H1 (cell line): ENCODE measurements at regions not wholly inside any gene's neighbourhood (a gene's known extent, or its start where the extent isn't known, plus 50 kb on each side); places are given as distances from the start of the nearest gene placed in this dataset.

Experiments
- CTCF ChIA-PET: fragments of 300-600 bp; sonication (Branson Sonifier 250); formaldehyde crosslinking; loops from one replicate; lab custom pipeline; 2021; ENCODE audit not compliant: partially characterized antibody; lab: Charles Lee
- POLR2A ChIA-PET: fragments of 300-600 bp; sonication (Branson Sonifier 250); formaldehyde crosslinking; loops from one replicate; lab custom pipeline; 2021; ENCODE audit warnings: inconsistent platforms; ENCODE audit not compliant: partially characterized antibody; lab: Charles Lee
- DNase-seq, 2 experiments: peaks; one replicate each; pipeline versions ENCODE4 v3.0.0 to v3.0.0-alpha.2; 2010 to 2022; ENCODE audit warnings: low spot score in 2 of 2, low read depth in 1 of 2, mixed read lengths in 1 of 2
- FAIRE-seq: peaks from 2 replicates; lab custom pipeline; 2011; peaks lifted over from hg19 to GRCh38; lab: Jason Lieb, UNC
- H2AFZ ChIP-seq: 2 replicates; pipeline ENCODE4 v1.8.1; 2012; ENCODE audit warnings: low read length, inconsistent platforms
- H2AK5ac ChIP-seq: 2 replicates; pipeline ENCODE4 v1.6.1; 2013; ENCODE audit warnings: low read depth, low read length
- H2BK120ac ChIP-seq: replicated peaks from 2 replicates; pipeline ENCODE3; 2013; ENCODE audit warnings: low read depth, low read length, inconsistent platforms
- H2BK12ac ChIP-seq: 2 replicates; pipeline ENCODE4 v1.6.1; 2013; ENCODE audit warnings: low read depth, low read length
- H2BK15ac ChIP-seq: 2 replicates; pipeline ENCODE4 v1.6.1; 2013; ENCODE audit warnings: low read length
- H2BK20ac ChIP-seq: 2 replicates; pipeline ENCODE4 v1.6.1; 2013; ENCODE audit warnings: low read length
- H2BK5ac ChIP-seq: 2 replicates; pipeline ENCODE4 v1.6.1; 2013; ENCODE audit warnings: low read depth, low read length
- H3K14ac ChIP-seq: 2 replicates; pipeline ENCODE4 v1.6.1; 2013; ENCODE audit warnings: inconsistent platforms; ENCODE audit not compliant: insufficient read length
- H3K18ac ChIP-seq: 2 replicates; pipeline ENCODE4 v1.6.1; 2013; ENCODE audit warnings: low read length; ENCODE audit errors: extremely low read depth
- H3K23ac ChIP-seq: 2 replicates; pipeline ENCODE4 v1.6.1; 2013; ENCODE audit warnings: inconsistent platforms; ENCODE audit not compliant: insufficient read length
- H3K23me2 ChIP-seq: 2 replicates; pipeline ENCODE4 v1.6.1; 2013; ENCODE audit warnings: low read depth, low read length
- H3K27ac ChIP-seq: 2 replicates; pipeline ENCODE4 v1.6.1; 2011; ENCODE audit warnings: low read depth, low read length, inconsistent platforms
- H3K27me3 ChIP-seq, 4 experiments: replicated peaks in 1 of 4; 1 replicate in 1 of 4; 2 replicates in 3 of 4; pipeline versions ENCODE4 v1.6.1 to v1.8.1; 2011 to 2013; ENCODE audit warnings: low read length in 3 of 4, mild to moderate bottlenecking in 3 of 4, inconsistent platforms in 2 of 4, mixed read lengths in 2 of 4, moderate library complexity in 1 of 4; ENCODE audit not compliant: control insufficient read depth in 3 of 4, insufficient read depth in 3 of 4; ENCODE audit errors: extremely low read depth in 1 of 4
- H3K36me3 ChIP-seq, 4 experiments: 2 replicates each; pipeline versions ENCODE4 v1.6.1 to v1.8.1; 2011 to 2013; ENCODE audit warnings: mild to moderate bottlenecking in 4 of 4, low read length in 3 of 4, moderate library complexity in 2 of 4, control low read depth in 1 of 4, inconsistent platforms in 1 of 4; ENCODE audit not compliant: insufficient read depth in 4 of 4, control insufficient read depth in 2 of 4
- H3K4ac ChIP-seq: replicated peaks from 2 replicates; pipeline ENCODE3; 2013; ENCODE audit warnings: low read length, low read depth, mixed read lengths, inconsistent platforms; ENCODE audit not compliant: insufficient read length
- H3K4me1 ChIP-seq, 4 experiments: replicated peaks in 1 of 4; 1 replicate in 1 of 4; 2 replicates in 3 of 4; pipeline versions ENCODE4 v1.6.1 to v1.8.1; 2011 to 2013; ENCODE audit warnings: low read length in 3 of 4, inconsistent platforms in 2 of 4, mixed read lengths in 1 of 4; ENCODE audit not compliant: insufficient read depth in 4 of 4, control insufficient read depth in 3 of 4
- H3K4me2 ChIP-seq, 2 experiments: 2 replicates each; pipeline versions ENCODE4 v1.6.1 to v1.8.1; 2011 to 2013; ENCODE audit warnings: low read depth in 2 of 2, low read length in 2 of 2, control low read depth in 1 of 2, inconsistent platforms in 1 of 2, mild to moderate bottlenecking in 1 of 2; ENCODE audit not compliant: insufficient read depth in 1 of 2
- H3K4me3 ChIP-seq, 4 experiments: fragments of 200-600, 300-600 bp in 1 of 4; sonication (generic), shearing (Covaris generic), sonication (Bioruptor Twin) in 1 of 4; 2 replicates each; pipeline versions ENCODE4 v1.5.1 to v1.8.1; 2011 to 2016; ENCODE audit warnings: low read length in 4 of 4, low read depth in 3 of 4, control low read depth in 2 of 4, inconsistent platforms in 2 of 4, mild to moderate bottlenecking in 2 of 4, mixed read lengths in 1 of 4, moderate library complexity in 1 of 4; ENCODE audit not compliant: insufficient read depth in 2 of 4; ENCODE audit errors: extremely low read depth in 1 of 4
- H3K56ac ChIP-seq: replicated peaks from 2 replicates; pipeline ENCODE3; 2013; ENCODE audit warnings: low read depth, mild to moderate bottlenecking, mixed read lengths, low read length, inconsistent platforms; ENCODE audit not compliant: insufficient read length
- H3K79me1 ChIP-seq: 2 replicates; pipeline ENCODE4 v1.6.1; 2013; ENCODE audit warnings: low read depth, low read length, control low read depth
- H3K79me2 ChIP-seq, 2 experiments: 2 replicates each; pipeline versions ENCODE4 v1.6.1 to v1.8.1; 2012 to 2013; ENCODE audit warnings: low read length in 2 of 2, mild to moderate bottlenecking in 2 of 2, inconsistent platforms in 1 of 2; ENCODE audit not compliant: insufficient read depth in 2 of 2, control insufficient read depth in 1 of 2
- H3K9ac ChIP-seq, 4 experiments: replicated peaks in 1 of 4; 1 replicate in 1 of 4; 2 replicates in 3 of 4; pipeline versions ENCODE4 v1.6.1 to v1.8.1; 2011 to 2013; ENCODE audit warnings: low read depth in 3 of 4, low read length in 3 of 4, control low read depth in 2 of 4, mild to moderate bottlenecking in 2 of 4, moderate library complexity in 2 of 4, inconsistent platforms in 1 of 4; ENCODE audit errors: extremely low read depth in 1 of 4
- H3K9me3 ChIP-seq, 2 experiments: 2 replicates each; pipeline versions ENCODE4 v1.6.1 to v1.8.1; 2012 to 2013; ENCODE audit warnings: mild to moderate bottlenecking in 2 of 2, moderate library complexity in 2 of 2, control low read depth in 1 of 2, inconsistent platforms in 1 of 2, low read depth in 1 of 2, low read length in 1 of 2, mixed read lengths in 1 of 2; ENCODE audit not compliant: insufficient read depth in 2 of 2
- H4K20me1 ChIP-seq, 2 experiments: replicated peaks in 1 of 2; 2 replicates each; pipeline versions ENCODE3 to v1.8.1; 2011 to 2013; ENCODE audit warnings: inconsistent platforms in 2 of 2, low read length in 2 of 2, mild to moderate bottlenecking in 1 of 2; ENCODE audit not compliant: insufficient read depth in 2 of 2, control insufficient read depth in 1 of 2
- H4K5ac ChIP-seq: 2 replicates; pipeline ENCODE4 v1.6.1; 2013; ENCODE audit warnings: low read length, low read depth, mixed read lengths, inconsistent platforms; ENCODE audit not compliant: insufficient read length
- H4K8ac ChIP-seq: 2 replicates; pipeline ENCODE4 v1.8.0; 2013; ENCODE audit warnings: mild to moderate bottlenecking, moderate library complexity, low read length, inconsistent platforms; ENCODE audit not compliant: insufficient read depth; ENCODE audit errors: extremely low read depth
- H4K91ac ChIP-seq: replicated peaks from 2 replicates; pipeline ENCODE3; 2013; ENCODE audit warnings: low read length, mixed read lengths, inconsistent platforms; ENCODE audit not compliant: insufficient read length
- CBX8 ChIP-seq: fragments of 300-800, 300-1000 bp; sonication (generic); IDR thresholded peaks from 2 replicates; pipeline ENCODE4 v1.7.1; 2016; ENCODE audit warnings: low read depth, low read length, borderline replicate concordance
- CEBPB ChIP-seq: IDR thresholded peaks from 2 replicates; pipeline ENCODE4 v1.6.1; 2012; ENCODE audit warnings: low read depth, low read length
- EZH2 ChIP-seq: fragments of 200-600 bp; sonication (generic); IDR thresholded peaks from 2 replicates; pipeline ENCODE4 v1.7.1; 2012; ENCODE audit warnings: low read depth, mild to moderate bottlenecking, moderate library complexity, low read length, inconsistent platforms; ENCODE audit not compliant: severe bottlenecking
- GTF2F1 ChIP-seq: IDR thresholded peaks from 2 replicates; pipeline ENCODE4 v1.6.1; 2012; ENCODE audit warnings: low read depth, low read length, improper control_type of control experiment, borderline replicate concordance
- KDM4A ChIP-seq: IDR thresholded peaks from one replicate; pipeline ENCODE4 v1.7.1; 2012; ENCODE audit warnings: low read depth, mild to moderate bottlenecking, moderate library complexity, low read length, inconsistent platforms; ENCODE audit not compliant: severe bottlenecking
- PHF8 ChIP-seq: fragments of 200-600 bp; sonication (generic); conservative IDR thresholded peaks from 2 replicates; pipeline ENCODE4 v1.7.1; 2012; ENCODE audit warnings: low read depth, mild to moderate bottlenecking, inconsistent platforms, low read length, moderate library complexity
- POLR2AphosphoS5 ChIP-seq: IDR thresholded peaks from 2 replicates; pipeline ENCODE4 v1.6.1; 2011; ENCODE audit warnings: low read depth, low read length
- RBBP5 ChIP-seq: IDR thresholded peaks from 2 replicates; pipeline ENCODE4 v1.7.1; 2012; ENCODE audit warnings: low read depth, mild to moderate bottlenecking, inconsistent platforms, low read length, moderate library complexity, borderline replicate concordance
- WGBS, 2 experiments: shearing (Covaris generic) in 1 of 2; methylation state at CpG; one replicate each; pipeline versions ENCODE4 v1.1.6 to v1.1.7; 2013 to 2015; ENCODE audit warnings: low lambda C conversion rate in 2 of 2, mixed read lengths in 2 of 2, inconsistent platforms in 1 of 2, low coverage in 1 of 2, missing lambda C conversion rate in 1 of 2; ENCODE audit not compliant: insufficient replicate concordance in 2 of 2, insufficient coverage in 1 of 2, insufficient read length in 1 of 2; ENCODE audit errors: extremely low coverage in 1 of 2, missing lambda C conversion rate in 1 of 2; 5-methylcytosine and 5-hydroxymethylcytosine counted together
- TF ChIP-seq, protein P1 (sequence below): IDR thresholded peaks from 2 replicates; pipeline ENCODE4 v1.6.1; 2012; ENCODE audit warnings: inconsistent platforms
- TF ChIP-seq, protein P2 (sequence below), 3 experiments: IDR thresholded peaks; 1 replicate in 2 of 3; 2 replicates in 1 of 3; pipeline versions ENCODE4 v1.5.1 to v1.6.1; 2011; ENCODE audit warnings: low read length in 3 of 3, mild to moderate bottlenecking in 3 of 3, inconsistent platforms in 2 of 3, low read depth in 1 of 3, moderate library complexity in 1 of 3; ENCODE audit not compliant: insufficient read depth in 1 of 3; ENCODE audit errors: control extremely low read depth in 1 of 3

DNA sequence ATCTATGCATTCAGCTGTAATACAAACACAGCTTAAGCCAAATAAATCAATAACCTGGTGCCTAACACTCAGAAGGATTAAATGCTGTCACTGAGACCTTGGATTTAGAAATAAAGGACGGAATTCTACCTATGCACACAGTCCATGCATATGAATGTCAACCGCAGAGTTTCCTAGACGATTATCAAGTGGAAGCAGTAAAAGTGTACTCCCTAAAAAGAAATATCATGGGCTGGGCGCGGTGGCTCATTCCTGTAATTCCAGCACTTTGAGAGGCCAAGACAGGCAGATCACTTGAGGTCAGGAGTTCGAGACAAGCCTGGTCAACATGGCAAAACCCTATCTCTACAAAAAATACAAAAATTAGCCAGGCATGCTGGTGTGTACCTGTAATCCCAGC lies 188.2 kb upstream of the DYRK2 start:
- no peak overlapping the region for H3K56ac ChIP-seq
- H3K14ac ChIP-seq, result no peak overlapping the region
- no peak overlapping the region for H2AK5ac ChIP-seq
- no peak overlapping the region for H4K5ac ChIP-seq
- no peak for DNase-seq
- no peak for FAIRE-seq
- H3K9ac ChIP-seq, result no peak overlapping the region
- no peak overlapping the region for H3K4me3 ChIP-seq
- H3K4me2 ChIP-seq, result no peak overlapping the region
- no peak overlapping the region for H2BK12ac ChIP-seq
- H3K23me2 ChIP-seq, result no peaks in the 10 kb centered on the region
- H3K4ac ChIP-seq, result no peak overlapping the region
- H3K27ac ChIP-seq, result no peak overlapping the region
- TF ChIP-seq RBBP5, result no peak
- no peak for TF ChIP-seq KDM4A
- TF ChIP-seq, protein P1, sequence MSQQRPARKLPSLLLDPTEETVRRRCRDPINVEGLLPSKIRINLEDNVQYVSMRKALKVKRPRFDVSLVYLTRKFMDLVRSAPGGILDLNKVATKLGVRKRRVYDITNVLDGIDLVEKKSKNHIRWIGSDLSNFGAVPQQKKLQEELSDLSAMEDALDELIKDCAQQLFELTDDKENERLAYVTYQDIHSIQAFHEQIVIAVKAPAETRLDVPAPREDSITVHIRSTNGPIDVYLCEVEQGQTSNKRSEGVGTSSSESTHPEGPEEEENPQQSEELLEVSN, result no peak
- no peak for TF ChIP-seq EZH2
- no peak for TF ChIP-seq GTF2F1
- TF ChIP-seq POLR2AphosphoS5, result no peak
- TF ChIP-seq PHF8, result no peak
- no peak for TF ChIP-seq CEBPB
- TF ChIP-seq, protein P2, sequence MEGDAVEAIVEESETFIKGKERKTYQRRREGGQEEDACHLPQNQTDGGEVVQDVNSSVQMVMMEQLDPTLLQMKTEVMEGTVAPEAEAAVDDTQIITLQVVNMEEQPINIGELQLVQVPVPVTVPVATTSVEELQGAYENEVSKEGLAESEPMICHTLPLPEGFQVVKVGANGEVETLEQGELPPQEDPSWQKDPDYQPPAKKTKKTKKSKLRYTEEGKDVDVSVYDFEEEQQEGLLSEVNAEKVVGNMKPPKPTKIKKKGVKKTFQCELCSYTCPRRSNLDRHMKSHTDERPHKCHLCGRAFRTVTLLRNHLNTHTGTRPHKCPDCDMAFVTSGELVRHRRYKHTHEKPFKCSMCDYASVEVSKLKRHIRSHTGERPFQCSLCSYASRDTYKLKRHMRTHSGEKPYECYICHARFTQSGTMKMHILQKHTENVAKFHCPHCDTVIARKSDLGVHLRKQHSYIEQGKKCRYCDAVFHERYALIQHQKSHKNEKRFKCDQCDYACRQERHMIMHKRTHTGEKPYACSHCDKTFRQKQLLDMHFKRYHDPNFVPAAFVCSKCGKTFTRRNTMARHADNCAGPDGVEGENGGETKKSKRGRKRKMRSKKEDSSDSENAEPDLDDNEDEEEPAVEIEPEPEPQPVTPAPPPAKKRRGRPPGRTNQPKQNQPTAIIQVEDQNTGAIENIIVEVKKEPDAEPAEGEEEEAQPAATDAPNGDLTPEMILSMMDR (IDR thresholded peaks at IDR 0.05; ENCODE audit: control extremely low read depth in 1 of 3, insufficient read depth in 1 of 3, low read depth in 1 of 3, low read length in 3 of 3), result no peak
- TF ChIP-seq CBX8, result no peak
- no peak overlapping the region for H3K23ac ChIP-seq
- H4K91ac ChIP-seq, result no peak overlapping the region
- CTCF ChIA-PET, result interaction anchor here (0.9 to 2.2 kb wide), 2 partner anchors 9 to 10 kb away, joined by 3 to 5 read pairs; no protein-coding TSS in a partner anchor
- POLR2A ChIA-PET, result no interaction called here
- no peaks in the 10 kb centered on the region for H3K27me3 ChIP-seq
- no peak overlapping the region for H2BK120ac ChIP-seq
- H3K79me1 ChIP-seq, result no peaks in the 10 kb centered on the region
- no peak overlapping the region for H4K8ac ChIP-seq
- H3K4me1 ChIP-seq, result no peaks in the 10 kb centered on the region
- 83% methylated on average over 6 of the region's 6 CpGs; no CpG with 5 or more reads in 1 of the 2 experiments for WGBS, 2 experiments
- no peak overlapping the region for H3K18ac ChIP-seq
- H2BK15ac ChIP-seq, result no peak overlapping the region
- H2BK20ac ChIP-seq, result no peak overlapping the region
- H3K36me3 ChIP-seq, result no peaks in the 10 kb centered on the region
- no peaks in the 10 kb centered on the region for H3K79me2 ChIP-seq
- no peaks in the 10 kb centered on the region for H4K20me1 ChIP-seq
- no peak overlapping the region for H2AFZ ChIP-seq
- no peak overlapping the region for H2BK5ac ChIP-seq
- no peaks in the 10 kb centered on the region for H3K9me3 ChIP-seq
